ENCODE measurements at regions not wholly inside any gene's neighbourhood (a gene's known extent, or its start where the extent isn't known, plus 50 kb on each side); places are given as distances from the start of the nearest gene placed in this dataset.

DNA sequence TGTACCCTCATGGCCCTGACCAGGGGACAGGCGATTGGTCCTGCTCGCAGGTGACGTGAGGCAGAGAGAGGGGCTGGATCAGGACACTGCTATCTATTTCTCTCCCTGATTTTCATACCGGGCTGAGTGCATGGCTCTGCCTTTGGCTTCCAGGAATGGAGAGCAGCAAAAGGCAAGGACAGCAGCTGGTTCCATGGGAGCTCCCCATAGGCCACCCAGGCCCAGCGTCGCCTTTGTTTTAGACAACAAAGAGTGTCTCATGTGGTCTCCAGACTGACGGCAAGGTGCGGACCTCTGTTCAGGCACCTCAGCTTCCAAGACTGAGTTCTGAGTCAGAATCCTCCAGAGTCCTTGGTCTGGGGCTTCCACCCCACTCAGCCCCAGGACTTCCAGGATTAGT lies 123.1 kb downstream of the VEGFA start:
- TF ChIP-seq CBX3 (IDR thresholded peaks at IDR 0.05; ENCODE audit: low read depth) (no peak), EZH2 (IDR thresholded peaks at IDR 0.05) (no peak), JUND (IDR thresholded peaks at IDR 0.05) (no peak), POLR2A (IDR thresholded peaks at IDR 0.05; ENCODE audit: borderline replicate concordance, extremely low read depth, insufficient read depth, insufficient read length) (no peak), EGR1 (IDR thresholded peaks at IDR 0.05; ENCODE audit: low read depth) (no peak), ZNF274 (IDR thresholded peaks at IDR 0.05; ENCODE audit: low read depth, low read length) (no peak), SP1 (IDR thresholded peaks at IDR 0.05; ENCODE audit: low read depth) (no peak)
- TF ChIP-seq, protein P1, sequence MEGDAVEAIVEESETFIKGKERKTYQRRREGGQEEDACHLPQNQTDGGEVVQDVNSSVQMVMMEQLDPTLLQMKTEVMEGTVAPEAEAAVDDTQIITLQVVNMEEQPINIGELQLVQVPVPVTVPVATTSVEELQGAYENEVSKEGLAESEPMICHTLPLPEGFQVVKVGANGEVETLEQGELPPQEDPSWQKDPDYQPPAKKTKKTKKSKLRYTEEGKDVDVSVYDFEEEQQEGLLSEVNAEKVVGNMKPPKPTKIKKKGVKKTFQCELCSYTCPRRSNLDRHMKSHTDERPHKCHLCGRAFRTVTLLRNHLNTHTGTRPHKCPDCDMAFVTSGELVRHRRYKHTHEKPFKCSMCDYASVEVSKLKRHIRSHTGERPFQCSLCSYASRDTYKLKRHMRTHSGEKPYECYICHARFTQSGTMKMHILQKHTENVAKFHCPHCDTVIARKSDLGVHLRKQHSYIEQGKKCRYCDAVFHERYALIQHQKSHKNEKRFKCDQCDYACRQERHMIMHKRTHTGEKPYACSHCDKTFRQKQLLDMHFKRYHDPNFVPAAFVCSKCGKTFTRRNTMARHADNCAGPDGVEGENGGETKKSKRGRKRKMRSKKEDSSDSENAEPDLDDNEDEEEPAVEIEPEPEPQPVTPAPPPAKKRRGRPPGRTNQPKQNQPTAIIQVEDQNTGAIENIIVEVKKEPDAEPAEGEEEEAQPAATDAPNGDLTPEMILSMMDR (IDR thresholded peaks at IDR 0.05 in 2 of 3, conservative IDR thresholded peaks at IDR 0.05 in 1 of 3; ENCODE audit: borderline replicate concordance in 1 of 3, insufficient read depth in 1 of 3, low read depth in 2 of 3, low read length in 2 of 3), result no peak
- TF ChIP-seq, protein P2, sequence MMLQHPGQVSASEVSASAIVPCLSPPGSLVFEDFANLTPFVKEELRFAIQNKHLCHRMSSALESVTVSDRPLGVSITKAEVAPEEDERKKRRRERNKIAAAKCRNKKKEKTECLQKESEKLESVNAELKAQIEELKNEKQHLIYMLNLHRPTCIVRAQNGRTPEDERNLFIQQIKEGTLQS (IDR thresholded peaks at IDR 0.05), result no peak
- TF ChIP-seq, protein P3, sequence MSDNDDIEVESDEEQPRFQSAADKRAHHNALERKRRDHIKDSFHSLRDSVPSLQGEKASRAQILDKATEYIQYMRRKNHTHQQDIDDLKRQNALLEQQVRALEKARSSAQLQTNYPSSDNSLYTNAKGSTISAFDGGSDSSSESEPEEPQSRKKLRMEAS (IDR thresholded peaks at IDR 0.05), result no peak
- no peaks in the 10 kb centered on the region for H3K4me1 ChIP-seq (ENCODE audit: control insufficient read depth in 1 of 2, insufficient read depth in 2 of 2, low read length in 2 of 2)
- no peaks in the 10 kb centered on the region for H3K9me3 ChIP-seq (ENCODE audit: control insufficient read depth in 1 of 2, insufficient read depth in 1 of 2, low read depth in 1 of 2, low read length in 2 of 2)
- H2AFZ ChIP-seq (ENCODE audit: low read depth, low read length, poor library complexity, severe bottlenecking), result no peak overlapping the region
- no peak for DNase-seq (ENCODE audit: low read depth, low spot score)
- no peaks in the 10 kb centered on the region for H3K79me2 ChIP-seq (ENCODE audit: insufficient read depth, low read length)
- H4K20me1 ChIP-seq (ENCODE audit: insufficient read depth), result no peaks in the 10 kb centered on the region
- CTCF ChIA-PET, result no interaction called here
- no peak overlapping the region for H3K4me3 ChIP-seq (replicated peaks in 1 of 2; ENCODE audit: low read depth in 1 of 2, low read length in 2 of 2)
- H3K4me2 ChIP-seq (ENCODE audit: low read length), result no peak overlapping the region
- no TSS peak for BruUV-seq (replicated peaks)
- ATAC-seq, result no peak
- no peaks in the 10 kb centered on the region for H3K9me2 ChIP-seq (ENCODE audit: insufficient read depth)
- H3K27me3 ChIP-seq (ENCODE audit: insufficient read depth, low read length), result no peaks in the 10 kb centered on the region
- intact Hi-C loops (cut with micrococcal nuclease), result no loop called here
- no peaks in the 10 kb centered on the region for H3K36me3 ChIP-seq (ENCODE audit: control insufficient read depth in 1 of 2, insufficient read depth in 2 of 2, low read length in 2 of 2)
- RAD21 ChIA-PET (ENCODE audit: low non-redundant PET in 1 of 2, low total read pairs in 2 of 2, uncharacterized antibody in 2 of 2, unreplicated experiment in 2 of 2), result no interaction called here
- POLR2A ChIA-PET, result no interaction called here
- no peak overlapping the region for H3K9ac ChIP-seq (ENCODE audit: low read length)
- H3K27ac ChIP-seq (ENCODE audit: low read depth, low read length), result no peak overlapping the region

Measured in HCT116 (cell line).